ENCODE measurements at regions not wholly inside any gene's neighbourhood (a gene's known extent, or its start where the extent isn't known, plus 50 kb on each side); places are given as distances from the start of the nearest gene placed in this dataset.

- TF ChIP-seq CTCF (IDR thresholded peaks at IDR 0.05; ENCODE audit: low read depth, low read length, missing control alignments): no peak
- H3K4me3 ChIP-seq (ENCODE audit: low read depth, low read length): no peak overlapping the region
- no peak for DNase-seq (ENCODE audit: low read depth)
- in situ Hi-C loops (cut with HindIII; ENCODE audit: low sequenced_read_pairs): no loop called here
Observed at GRCh38 chrX:39204353-39204752, 403.1 kb downstream of the MID1IP1 start.

- H3K4me3 ChIP-seq (ENCODE audit: low read depth, low read length): no peak overlapping the region
- no peak for TF ChIP-seq CTCF (IDR thresholded peaks at IDR 0.05; ENCODE audit: low read depth, low read length, missing control alignments)
- DNase-seq (ENCODE audit: low read depth): no peak
- in situ Hi-C loops (cut with HindIII; ENCODE audit: low sequenced_read_pairs): no loop called here
Observed at GRCh38 chrX:39204945-39205344, 403.7 kb downstream of the MID1IP1 start.

- no peak for DNase-seq (ENCODE audit: low read depth)
- in situ Hi-C loops (cut with HindIII; ENCODE audit: low sequenced_read_pairs): no loop called here
Observed at GRCh38 chrX:39205467-39205866, 404.2 kb downstream of the MID1IP1 start.

GRCh38 chrX:39206399-39207145 lies 405.3 kb downstream of the MID1IP1 start:
- in situ Hi-C loops (cut with HindIII; ENCODE audit: low sequenced_read_pairs): no loop called here
- no peak overlapping the region for H3K4me3 ChIP-seq (ENCODE audit: low read depth, low read length)
- DNase-seq (ENCODE audit: low read depth): no peak
- no peak for TF ChIP-seq CTCF (IDR thresholded peaks at IDR 0.05; ENCODE audit: low read depth, low read length, missing control alignments)

More at GRCh38 chrX:39205467-39205866, 404.2 kb downstream of the MID1IP1 start:
- no peak for TF ChIP-seq CTCF (IDR thresholded peaks at IDR 0.05; ENCODE audit: low read depth, low read length, missing control alignments)
- no peak overlapping the region for H3K4me3 ChIP-seq (ENCODE audit: low read depth, low read length)

GRCh38 chrX:39211501-39211900 lies 410.2 kb downstream of the MID1IP1 start:
- no peak overlapping the region for H3K4me3 ChIP-seq (ENCODE audit: low read depth, low read length)
- in situ Hi-C loops (cut with HindIII; ENCODE audit: low sequenced_read_pairs): no loop called here
- TF ChIP-seq CTCF (IDR thresholded peaks at IDR 0.05; ENCODE audit: low read depth, low read length, missing control alignments): no peak
- no peak for DNase-seq (ENCODE audit: low read depth)

GRCh38 chrX:39212456-39212855 lies 411.2 kb downstream of the MID1IP1 start:
- H3K4me3 ChIP-seq (ENCODE audit: low read depth, low read length): no peak overlapping the region
- in situ Hi-C loops (cut with HindIII; ENCODE audit: low sequenced_read_pairs): no loop called here
- no peak for TF ChIP-seq CTCF (IDR thresholded peaks at IDR 0.05; ENCODE audit: low read depth, low read length, missing control alignments)
- no peak for DNase-seq (ENCODE audit: low read depth)
